GM12872 (cell line): ENCODE measurements at regions not wholly inside any gene's neighbourhood (a gene's known extent, or its start where the extent isn't known, plus 50 kb on each side); places are given as distances from the start of the nearest gene placed in this dataset.

ENCODE experiments used
- TF ChIP-seq, protein P1 (sequence below): IDR thresholded peaks from 3 replicates; pipeline ENCODE4 v1.5.1; 2011; ENCODE audit warnings: low read depth, mild to moderate bottlenecking, low read length, moderate library complexity; ENCODE audit not compliant: insufficient read depth

DNA sequence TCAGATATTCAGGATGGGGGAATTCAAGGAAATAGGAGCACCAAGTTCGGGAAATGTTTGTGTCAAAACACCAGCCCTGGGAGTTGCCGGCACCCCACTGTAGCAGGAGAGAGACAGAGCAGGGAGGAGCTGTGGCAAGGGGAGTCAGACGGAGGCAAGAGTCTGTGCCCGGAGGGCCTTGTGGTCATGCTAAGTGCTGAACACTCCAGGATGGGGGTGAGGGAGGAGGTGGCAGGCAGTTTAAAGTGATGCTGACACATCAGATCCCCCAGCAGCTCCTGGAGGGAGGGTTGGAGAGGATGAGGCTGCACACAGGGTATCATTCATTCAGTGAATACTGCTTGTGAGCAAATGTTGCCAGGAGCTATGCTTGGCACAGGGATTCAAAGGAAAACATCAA is 150.3 kb upstream of the ETV3 start:
- TF ChIP-seq, protein P1, sequence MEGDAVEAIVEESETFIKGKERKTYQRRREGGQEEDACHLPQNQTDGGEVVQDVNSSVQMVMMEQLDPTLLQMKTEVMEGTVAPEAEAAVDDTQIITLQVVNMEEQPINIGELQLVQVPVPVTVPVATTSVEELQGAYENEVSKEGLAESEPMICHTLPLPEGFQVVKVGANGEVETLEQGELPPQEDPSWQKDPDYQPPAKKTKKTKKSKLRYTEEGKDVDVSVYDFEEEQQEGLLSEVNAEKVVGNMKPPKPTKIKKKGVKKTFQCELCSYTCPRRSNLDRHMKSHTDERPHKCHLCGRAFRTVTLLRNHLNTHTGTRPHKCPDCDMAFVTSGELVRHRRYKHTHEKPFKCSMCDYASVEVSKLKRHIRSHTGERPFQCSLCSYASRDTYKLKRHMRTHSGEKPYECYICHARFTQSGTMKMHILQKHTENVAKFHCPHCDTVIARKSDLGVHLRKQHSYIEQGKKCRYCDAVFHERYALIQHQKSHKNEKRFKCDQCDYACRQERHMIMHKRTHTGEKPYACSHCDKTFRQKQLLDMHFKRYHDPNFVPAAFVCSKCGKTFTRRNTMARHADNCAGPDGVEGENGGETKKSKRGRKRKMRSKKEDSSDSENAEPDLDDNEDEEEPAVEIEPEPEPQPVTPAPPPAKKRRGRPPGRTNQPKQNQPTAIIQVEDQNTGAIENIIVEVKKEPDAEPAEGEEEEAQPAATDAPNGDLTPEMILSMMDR, result no peak

GRCh38 chr1:157288006-157288405 is 149.8 kb upstream of the ETV3 start:
- TF ChIP-seq, protein P1, result no peak

GRCh38 chr1:157287462-157287861 is 149.3 kb upstream of the ETV3 start:
- TF ChIP-seq, protein P1, result no peak

- TF ChIP-seq, protein P1, result no peak
Measured at GRCh38 chr1:157286646-157287420, 148.6 kb upstream of the ETV3 start.

DNA sequence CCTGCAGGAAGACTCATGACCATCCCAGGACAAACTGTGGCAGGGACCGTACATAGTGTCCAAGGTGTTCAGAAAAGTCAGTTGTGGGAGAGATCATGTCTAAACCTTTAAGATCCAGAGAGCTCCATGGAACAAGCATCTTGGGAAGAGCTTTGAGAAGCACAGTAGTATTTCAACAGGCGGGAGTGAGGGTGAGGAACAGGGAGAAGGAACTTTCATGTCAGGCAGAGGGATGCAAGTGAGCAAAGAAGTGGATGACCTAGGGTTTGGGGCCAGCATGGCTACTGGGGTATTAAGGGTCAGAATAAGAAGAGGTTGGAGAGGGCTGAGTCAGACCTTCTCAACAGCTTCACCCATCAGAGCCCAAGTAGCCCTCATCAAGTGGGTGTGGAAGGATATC is 147.9 kb upstream of the ETV3 start:
- TF ChIP-seq, protein P1, result no peak

GRCh38 chr1:157284451-157284850 is 146.3 kb upstream of the ETV3 start:
- TF ChIP-seq, protein P1, result no peak

- TF ChIP-seq, protein P1, result no peak
Measured at GRCh38 chr1:157279802-157280140, 141.6 kb upstream of the ETV3 start.
